GM21619 (cell line): ENCODE measurements at regions not wholly inside any gene's neighbourhood (a gene's known extent, or its start where the extent isn't known, plus 50 kb on each side); places are given as distances from the start of the nearest gene placed in this dataset.

ENCODE experiments used
- ATAC-seq: cut with Tn5 transposase; IDR thresholded peaks from one replicate; pipeline ENCODE4 v1.9.1; 2021; ENCODE audit not compliant: unreplicated experiment

GRCh38 chr5:60267907-60268306, 374.4 kb upstream of the PDE4D start:
- no peak for ATAC-seq

- no peak for ATAC-seq
Observed at GRCh38 chr5:60263346-60263745, 369.8 kb upstream of the PDE4D start.

- ATAC-seq: no peak
Observed at GRCh38 chr5:60262576-60263295, 369.2 kb upstream of the PDE4D start.

- no peak for ATAC-seq
Observed at GRCh38 chr5:60261732-60262131, 368.2 kb upstream of the PDE4D start.

GRCh38 chr5:60260658-60261057, 367.1 kb upstream of the PDE4D start:
- ATAC-seq: no peak

GRCh38 chr5:60259730-60260129, 366.2 kb upstream of the PDE4D start:
- no peak for ATAC-seq

- ATAC-seq: no peak
Observed at GRCh38 chr5:60257596-60258271, 364.2 kb upstream of the PDE4D start.

GRCh38 chr5:60256546-60256945, 363.0 kb upstream of the PDE4D start:
- no peak for ATAC-seq

GRCh38 chr5:60248901-60249300, 355.4 kb upstream of the PDE4D start:
- ATAC-seq: peak; percentile 95

- no peak for ATAC-seq
Observed at GRCh38 chr5:60243713-60244112, 350.2 kb upstream of the PDE4D start.

- no peak for ATAC-seq
Observed at GRCh38 chr5:60232036-60232795, 338.7 kb upstream of the PDE4D start.

GRCh38 chr5:60230456-60230855, 336.9 kb upstream of the PDE4D start:
- ATAC-seq: no peak

GRCh38 chr5:60229691-60230185, 336.2 kb upstream of the PDE4D start:
- no peak for ATAC-seq

GRCh38 chr5:60228676-60229075, 335.1 kb upstream of the PDE4D start:
- no peak for ATAC-seq

- ATAC-seq: no peak
Observed at GRCh38 chr5:60226128-60226527, 332.6 kb upstream of the PDE4D start.

- ATAC-seq: no peak
Observed at GRCh38 chr5:60223342-60223741, 329.8 kb upstream of the PDE4D start.

GRCh38 chr5:60219921-60220320, 326.4 kb upstream of the PDE4D start:
- no peak for ATAC-seq

GRCh38 chr5:60210810-60211209, 317.3 kb upstream of the PDE4D start:
- no peak for ATAC-seq

GRCh38 chr5:60209146-60209840, 315.8 kb upstream of the PDE4D start:
- ATAC-seq: no peak

GRCh38 chr5:60208716-60209115, 315.2 kb upstream of the PDE4D start:
- no peak for ATAC-seq

GRCh38 chr5:60207040-60207439, 313.5 kb upstream of the PDE4D start:
- peak; percentile 89 for ATAC-seq
